H1 (cell line): ENCODE measurements at regions not wholly inside any gene's neighbourhood (a gene's known extent, or its start where the extent isn't known, plus 50 kb on each side); places are given as distances from the start of the nearest gene placed in this dataset.

Experiments
- EGR1 ChIP-seq: IDR thresholded peaks from 2 replicates; pipeline ENCODE4 v1.6.1; 2011; ENCODE audit warnings: low read depth, low read length, borderline replicate concordance
- EP300 ChIP-seq, 2 experiments: IDR thresholded peaks; 1 replicate in 1 of 2; 2 replicates in 1 of 2; pipeline ENCODE4 v1.6.1; 2011 to 2012; ENCODE audit warnings: low read depth in 2 of 2, low read length in 2 of 2, mild to moderate bottlenecking in 2 of 2, borderline replicate concordance in 1 of 2, inconsistent platforms in 1 of 2, moderate library complexity in 1 of 2
- USF2 ChIP-seq: IDR thresholded peaks from 2 replicates; pipeline ENCODE4 v1.6.1; 2011; ENCODE audit warnings: low read length, improper control_type of control experiment

DNA sequence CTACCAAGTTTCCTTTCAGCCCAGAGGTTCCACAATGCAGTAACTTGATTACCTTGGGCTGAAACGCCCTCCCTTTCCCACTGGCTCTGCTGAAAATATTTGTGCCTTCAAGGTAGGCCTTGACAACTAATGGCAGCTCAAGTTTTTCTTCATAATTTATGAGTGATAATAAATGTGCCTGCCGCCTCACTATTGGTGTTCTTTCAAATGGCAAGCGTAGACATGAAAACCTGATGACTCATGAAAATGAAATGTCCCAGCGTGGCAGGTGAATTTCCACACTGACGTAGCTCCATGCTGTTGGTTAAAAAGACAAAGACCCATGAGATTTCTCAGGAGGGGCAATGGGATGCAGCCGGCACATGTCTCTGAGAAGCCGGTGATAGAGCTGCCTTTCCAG is 107.2 kb upstream of the GGTLC1 start (continued):
- TF ChIP-seq USF2: no peak
- TF ChIP-seq EGR1: no peak
- no peak for TF ChIP-seq EP300 (IDR thresholded peaks at IDR 0.05; ENCODE audit: borderline replicate concordance in 1 of 2, low read depth in 2 of 2, low read length in 2 of 2)
